ENCODE measurements at regions not wholly inside any gene's neighbourhood (a gene's known extent, or its start where the extent isn't known, plus 50 kb on each side); places are given as distances from the start of the nearest gene placed in this dataset.

GRCh38 chr3:83251490-83251889 is 1490.0 kb upstream of the GBE1 start:
- DNase-seq: no peak
- Histone ChIP-seq H3K27me3 (ENCODE audit: control insufficient read depth, insufficient read depth, low read length) (no peaks in the 10 kb centered on the region), H3K27ac (ENCODE audit: low read length) (no peak overlapping the region), H3K9me3 (ENCODE audit: control insufficient read depth, low read depth, low read length) (peaks cover 4% of the 10 kb centered on the region), H3K4me1 (ENCODE audit: control insufficient read depth, insufficient read depth, low read length) (no peaks in the 10 kb centered on the region), H3K4me3 (ENCODE audit: low read length) (no peak overlapping the region), H3K36me3 (ENCODE audit: control insufficient read depth, insufficient read depth, low read length) (no peaks in the 10 kb centered on the region)
- WGBS (ENCODE audit: insufficient coverage, low lambda C conversion rate): 100% methylated on average over 1 of the region's 5 CpGs

GRCh38 chr3:83250613-83251012 is 1489.2 kb upstream of the GBE1 start:
- no peak overlapping the region for H3K4me3 ChIP-seq (ENCODE audit: low read length)
- no peaks in the 10 kb centered on the region for H3K36me3 ChIP-seq (ENCODE audit: control insufficient read depth, insufficient read depth, low read length)
- no peak for DNase-seq
- H3K9me3 ChIP-seq (ENCODE audit: control insufficient read depth, low read depth, low read length): peaks cover 4% of the 10 kb centered on the region
- no peak overlapping the region for H3K27ac ChIP-seq (ENCODE audit: low read length)
- WGBS (ENCODE audit: insufficient coverage, low lambda C conversion rate): no CpG with 5 or more reads among the region's 1 CpG
- H3K27me3 ChIP-seq (ENCODE audit: control insufficient read depth, insufficient read depth, low read length): no peaks in the 10 kb centered on the region
- H3K4me1 ChIP-seq (ENCODE audit: control insufficient read depth, insufficient read depth, low read length): no peaks in the 10 kb centered on the region

- 57% methylated on average over 2 of the region's 3 CpGs for WGBS (ENCODE audit: insufficient coverage, low lambda C conversion rate)
- DNase-seq: no peak
- no peaks in the 10 kb centered on the region for H3K27me3 ChIP-seq (ENCODE audit: control insufficient read depth, insufficient read depth, low read length)
- no peaks in the 10 kb centered on the region for H3K36me3 ChIP-seq (ENCODE audit: control insufficient read depth, insufficient read depth, low read length)
- no peak overlapping the region for H3K4me3 ChIP-seq (ENCODE audit: low read length)
- no peaks in the 10 kb centered on the region for H3K4me1 ChIP-seq (ENCODE audit: control insufficient read depth, insufficient read depth, low read length)
- H3K9me3 ChIP-seq (ENCODE audit: control insufficient read depth, low read depth, low read length): peaks cover 4% of the 10 kb centered on the region
- H3K27ac ChIP-seq (ENCODE audit: low read length): no peak overlapping the region
Observed at GRCh38 chr3:83248454-83248853, 1487.0 kb upstream of the GBE1 start.

DNA sequence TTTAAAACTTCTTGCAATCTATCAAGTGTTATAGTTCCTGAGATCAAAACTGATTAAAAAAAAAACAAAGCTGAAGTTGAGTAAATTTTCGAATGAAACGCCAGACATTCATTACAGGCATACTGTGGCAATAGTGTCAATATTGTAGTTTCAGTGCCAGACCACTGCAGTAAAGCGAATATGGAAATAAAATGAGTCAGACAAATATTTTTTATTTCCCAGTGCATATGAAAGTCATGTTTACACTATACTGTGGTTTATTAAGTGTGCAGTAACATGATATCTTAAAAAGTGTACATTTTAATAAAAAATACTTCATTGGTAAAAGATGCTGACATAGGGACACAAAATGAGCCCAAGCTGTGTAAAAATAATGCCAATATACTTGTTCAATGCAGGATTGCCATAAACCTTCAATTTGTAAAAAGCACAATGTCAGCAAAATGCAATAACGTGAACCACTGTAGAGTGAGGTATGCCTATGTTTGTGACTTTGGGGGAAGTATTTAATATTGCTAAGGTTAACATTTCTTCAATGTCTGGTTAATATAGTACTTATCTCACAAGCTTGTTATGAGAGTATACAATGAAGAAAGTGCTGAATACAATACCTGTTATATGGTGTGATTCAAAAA is 1473.9 kb upstream of the GBE1 start:
- DNase-seq: no peak
- Histone ChIP-seq H3K4me3 (ENCODE audit: low read length) (no peak overlapping the region), H3K9me3 (ENCODE audit: control insufficient read depth, low read depth, low read length) (no peaks in the 10 kb centered on the region), H3K4me1 (ENCODE audit: control insufficient read depth, insufficient read depth, low read length) (no peaks in the 10 kb centered on the region), H3K27ac (ENCODE audit: low read length) (no peak overlapping the region), H3K27me3 (ENCODE audit: control insufficient read depth, insufficient read depth, low read length) (no peaks in the 10 kb centered on the region), H3K36me3 (ENCODE audit: control insufficient read depth, insufficient read depth, low read length) (no peaks in the 10 kb centered on the region)
- WGBS (ENCODE audit: insufficient coverage, low lambda C conversion rate): 100% methylated on average over 3 of the region's 4 CpGs

GRCh38 chr3:83233715-83234114 is 1472.3 kb upstream of the GBE1 start:
- H3K4me1 ChIP-seq (ENCODE audit: control insufficient read depth, insufficient read depth, low read length): no peaks in the 10 kb centered on the region
- H3K27ac ChIP-seq (ENCODE audit: low read length): no peak overlapping the region
- 87% methylated on average over 4 of the region's 6 CpGs for WGBS (ENCODE audit: insufficient coverage, low lambda C conversion rate)
- DNase-seq: no peak
- no peak overlapping the region for H3K4me3 ChIP-seq (ENCODE audit: low read length)
- H3K27me3 ChIP-seq (ENCODE audit: control insufficient read depth, insufficient read depth, low read length): no peaks in the 10 kb centered on the region
- no peaks in the 10 kb centered on the region for H3K9me3 ChIP-seq (ENCODE audit: control insufficient read depth, low read depth, low read length)
- no peaks in the 10 kb centered on the region for H3K36me3 ChIP-seq (ENCODE audit: control insufficient read depth, insufficient read depth, low read length)

DNA sequence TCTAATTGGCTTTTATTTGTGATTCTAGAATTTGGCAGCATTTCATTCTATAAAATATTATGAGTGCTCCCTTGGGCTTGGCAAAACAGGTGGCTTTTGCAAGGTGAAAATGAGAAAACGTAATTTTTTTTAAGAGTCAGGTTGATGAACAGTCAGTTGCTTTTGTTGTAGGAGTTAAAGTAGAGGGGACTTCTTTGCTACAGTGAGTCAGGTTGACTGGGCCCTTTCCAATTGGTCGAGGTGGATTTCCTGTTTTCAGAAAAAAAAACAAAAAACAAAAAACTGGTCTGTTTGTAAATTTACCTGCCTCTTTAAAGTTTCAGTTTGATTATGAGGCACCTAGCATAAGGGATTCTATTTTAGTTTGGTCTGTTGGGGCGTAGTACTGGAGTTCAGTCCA is 1469.4 kb upstream of the GBE1 start:
- DNase-seq: no peak
- Histone ChIP-seq H3K9me3 (ENCODE audit: control insufficient read depth, low read depth, low read length) (no peaks in the 10 kb centered on the region), H3K36me3 (ENCODE audit: control insufficient read depth, insufficient read depth, low read length) (no peaks in the 10 kb centered on the region), H3K27ac (ENCODE audit: low read length) (no peak overlapping the region), H3K4me3 (ENCODE audit: low read length) (no peak overlapping the region), H3K27me3 (ENCODE audit: control insufficient read depth, insufficient read depth, low read length) (no peaks in the 10 kb centered on the region), H3K4me1 (ENCODE audit: control insufficient read depth, insufficient read depth, low read length) (no peaks in the 10 kb centered on the region)
- WGBS (ENCODE audit: insufficient coverage, low lambda C conversion rate): 73% methylated on average over 2 of the region's 3 CpGs

GRCh38 chr3:83230376-83230775 is 1468.9 kb upstream of the GBE1 start:
- Histone ChIP-seq H3K4me3 (ENCODE audit: low read length) (no peak overlapping the region), H3K36me3 (ENCODE audit: control insufficient read depth, insufficient read depth, low read length) (no peaks in the 10 kb centered on the region), H3K4me1 (ENCODE audit: control insufficient read depth, insufficient read depth, low read length) (no peaks in the 10 kb centered on the region), H3K27ac (ENCODE audit: low read length) (no peak overlapping the region), H3K27me3 (ENCODE audit: control insufficient read depth, insufficient read depth, low read length) (no peaks in the 10 kb centered on the region), H3K9me3 (ENCODE audit: control insufficient read depth, low read depth, low read length) (no peaks in the 10 kb centered on the region)
- DNase-seq: no peak
- 82% methylated on average over 1 of the region's 1 CpG for WGBS (ENCODE audit: insufficient coverage, low lambda C conversion rate)

- no peak for DNase-seq
Observed at GRCh38 chr3:83226751-83227150, 1465.3 kb upstream of the GBE1 start.

DNA sequence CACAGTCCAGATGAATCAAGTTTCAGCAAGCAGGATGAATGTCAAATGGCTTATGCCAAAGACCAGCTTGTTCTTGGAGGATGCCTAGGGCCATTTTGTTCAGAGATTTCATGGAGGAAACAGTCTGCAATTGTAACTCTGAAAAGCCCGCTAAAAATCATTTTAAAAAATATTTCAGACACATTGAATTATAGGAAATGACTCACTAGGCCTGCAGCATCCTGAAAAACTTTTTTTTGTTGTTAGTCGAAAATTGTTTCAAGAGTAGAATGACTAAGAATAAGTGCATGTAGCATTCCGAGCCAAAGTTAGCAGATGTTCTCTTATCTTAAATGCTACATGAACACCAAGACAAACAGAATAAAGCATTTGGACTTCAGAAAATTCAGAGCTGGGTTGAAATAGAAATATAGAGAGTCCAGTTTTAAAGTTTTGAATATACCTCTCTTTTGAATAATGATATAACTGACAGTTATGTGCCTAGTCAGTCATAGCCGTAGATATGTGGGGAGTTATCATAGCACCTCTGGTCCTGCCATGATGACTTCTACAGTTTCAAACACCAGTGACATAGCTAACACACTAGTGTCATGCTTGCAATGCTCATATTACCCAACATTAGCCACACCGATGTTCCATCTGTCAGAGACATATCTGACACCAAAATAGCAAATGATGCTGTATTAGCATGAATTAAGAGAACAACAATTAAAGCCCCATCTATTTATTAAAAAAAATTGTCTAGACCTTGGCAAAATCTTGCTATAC is 1462.8 kb upstream of the GBE1 start:
- Histone ChIP-seq H3K36me3 (ENCODE audit: control insufficient read depth, insufficient read depth, low read length) (no peaks in the 10 kb centered on the region), H3K27me3 (ENCODE audit: control insufficient read depth, insufficient read depth, low read length) (no peaks in the 10 kb centered on the region), H3K27ac (ENCODE audit: low read length) (no peak overlapping the region), H3K9me3 (ENCODE audit: control insufficient read depth, low read depth, low read length) (no peaks in the 10 kb centered on the region), H3K4me3 (ENCODE audit: low read length) (no peak overlapping the region), H3K4me1 (ENCODE audit: control insufficient read depth, insufficient read depth, low read length) (no peaks in the 10 kb centered on the region)
- no peak for DNase-seq
- 90% methylated on average over 3 of the region's 5 CpGs for WGBS (ENCODE audit: insufficient coverage, low lambda C conversion rate)

More at GRCh38 chr3:83226751-83227150, 1465.3 kb upstream of the GBE1 start:
- H3K4me1 ChIP-seq (ENCODE audit: control insufficient read depth, insufficient read depth, low read length): no peaks in the 10 kb centered on the region
- WGBS (ENCODE audit: insufficient coverage, low lambda C conversion rate): 82% methylated on average over 2 of the region's 3 CpGs
- H3K9me3 ChIP-seq (ENCODE audit: control insufficient read depth, low read depth, low read length): no peaks in the 10 kb centered on the region
- H3K36me3 ChIP-seq (ENCODE audit: control insufficient read depth, insufficient read depth, low read length): no peaks in the 10 kb centered on the region
- no peak overlapping the region for H3K4me3 ChIP-seq (ENCODE audit: low read length)
- no peak overlapping the region for H3K27ac ChIP-seq (ENCODE audit: low read length)
- no peaks in the 10 kb centered on the region for H3K27me3 ChIP-seq (ENCODE audit: control insufficient read depth, insufficient read depth, low read length)

- Histone ChIP-seq H3K27ac (ENCODE audit: low read length) (no peak overlapping the region), H3K36me3 (ENCODE audit: control insufficient read depth, insufficient read depth, low read length) (no peaks in the 10 kb centered on the region), H3K4me3 (ENCODE audit: low read length) (no peak overlapping the region), H3K27me3 (ENCODE audit: control insufficient read depth, insufficient read depth, low read length) (no peaks in the 10 kb centered on the region), H3K9me3 (ENCODE audit: control insufficient read depth, low read depth, low read length) (no peaks in the 10 kb centered on the region), H3K4me1 (ENCODE audit: control insufficient read depth, insufficient read depth, low read length) (no peaks in the 10 kb centered on the region)
- 90% methylated on average over 2 of the region's 14 CpGs for WGBS (ENCODE audit: insufficient coverage, low lambda C conversion rate)
- DNase-seq: no peak
Observed at GRCh38 chr3:83218383-83219200, 1457.1 kb upstream of the GBE1 start.

Data from large intestine (tissue), 3 donors.